AG10803 (cell line): ENCODE measurements at regions not wholly inside any gene's neighbourhood (a gene's known extent, or its start where the extent isn't known, plus 50 kb on each side); places are given as distances from the start of the nearest gene placed in this dataset.

Experiments used
- DNase-seq: peaks from one replicate; pipeline ENCODE4 v3.0.0; 2010; ENCODE audit warnings: low read depth
- H3K4me3 ChIP-seq: 2 replicates; pipeline ENCODE4 v1.5.1; 2011; ENCODE audit warnings: mild to moderate bottlenecking, low read length, control low read depth
- TF ChIP-seq, protein P1 (sequence below): conservative IDR thresholded peaks from 2 replicates; pipeline ENCODE4 v1.5.1; 2011; ENCODE audit warnings: mild to moderate bottlenecking, low read length, control low read depth, inconsistent platforms

DNA sequence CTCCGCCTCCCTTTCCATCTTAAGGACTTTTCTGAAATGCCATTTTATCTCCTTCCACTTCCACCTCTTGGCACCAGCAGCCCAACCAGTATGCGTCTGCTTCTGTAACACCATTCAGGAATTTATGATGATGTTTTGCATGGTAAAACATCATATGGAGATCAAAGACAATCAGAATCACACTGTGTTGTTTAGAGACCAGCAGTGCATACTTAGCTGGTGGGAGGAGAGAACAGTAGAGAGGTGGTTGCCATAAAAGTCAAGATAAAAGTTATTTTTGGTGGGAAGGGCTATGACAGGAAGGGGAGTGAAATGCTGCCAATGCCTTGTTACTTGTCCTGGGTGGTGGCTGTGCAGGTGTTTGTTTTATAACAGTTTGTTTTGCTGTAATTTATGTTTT lies 268.0 kb downstream of the OPA1 start:
- DNase-seq = no peak
- no peak overlapping the region for H3K4me3 ChIP-seq
- TF ChIP-seq, protein P1, sequence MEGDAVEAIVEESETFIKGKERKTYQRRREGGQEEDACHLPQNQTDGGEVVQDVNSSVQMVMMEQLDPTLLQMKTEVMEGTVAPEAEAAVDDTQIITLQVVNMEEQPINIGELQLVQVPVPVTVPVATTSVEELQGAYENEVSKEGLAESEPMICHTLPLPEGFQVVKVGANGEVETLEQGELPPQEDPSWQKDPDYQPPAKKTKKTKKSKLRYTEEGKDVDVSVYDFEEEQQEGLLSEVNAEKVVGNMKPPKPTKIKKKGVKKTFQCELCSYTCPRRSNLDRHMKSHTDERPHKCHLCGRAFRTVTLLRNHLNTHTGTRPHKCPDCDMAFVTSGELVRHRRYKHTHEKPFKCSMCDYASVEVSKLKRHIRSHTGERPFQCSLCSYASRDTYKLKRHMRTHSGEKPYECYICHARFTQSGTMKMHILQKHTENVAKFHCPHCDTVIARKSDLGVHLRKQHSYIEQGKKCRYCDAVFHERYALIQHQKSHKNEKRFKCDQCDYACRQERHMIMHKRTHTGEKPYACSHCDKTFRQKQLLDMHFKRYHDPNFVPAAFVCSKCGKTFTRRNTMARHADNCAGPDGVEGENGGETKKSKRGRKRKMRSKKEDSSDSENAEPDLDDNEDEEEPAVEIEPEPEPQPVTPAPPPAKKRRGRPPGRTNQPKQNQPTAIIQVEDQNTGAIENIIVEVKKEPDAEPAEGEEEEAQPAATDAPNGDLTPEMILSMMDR = no peak

DNA sequence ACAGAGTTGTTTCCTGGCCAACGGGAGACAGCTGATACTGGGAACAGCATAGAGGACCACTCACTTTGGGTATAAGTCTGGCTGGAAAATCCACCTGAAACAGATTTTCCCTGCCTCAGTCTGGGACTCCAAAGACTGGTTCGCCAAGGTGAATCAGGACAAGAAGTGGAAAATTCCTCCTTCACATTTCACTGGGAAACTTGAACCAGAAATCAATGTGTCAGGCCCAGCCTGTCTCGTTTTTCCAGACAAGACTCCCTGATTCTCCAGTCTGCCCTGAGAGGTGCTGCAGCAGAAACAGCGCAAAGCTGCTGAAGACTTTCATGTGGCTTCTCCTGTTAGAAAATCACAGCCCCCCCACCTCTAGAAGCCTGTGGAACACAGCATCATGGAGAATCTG lies 269.8 kb downstream of the OPA1 start:
- TF ChIP-seq, protein P1 = no peak
- DNase-seq = no peak
- no peak overlapping the region for H3K4me3 ChIP-seq

DNA sequence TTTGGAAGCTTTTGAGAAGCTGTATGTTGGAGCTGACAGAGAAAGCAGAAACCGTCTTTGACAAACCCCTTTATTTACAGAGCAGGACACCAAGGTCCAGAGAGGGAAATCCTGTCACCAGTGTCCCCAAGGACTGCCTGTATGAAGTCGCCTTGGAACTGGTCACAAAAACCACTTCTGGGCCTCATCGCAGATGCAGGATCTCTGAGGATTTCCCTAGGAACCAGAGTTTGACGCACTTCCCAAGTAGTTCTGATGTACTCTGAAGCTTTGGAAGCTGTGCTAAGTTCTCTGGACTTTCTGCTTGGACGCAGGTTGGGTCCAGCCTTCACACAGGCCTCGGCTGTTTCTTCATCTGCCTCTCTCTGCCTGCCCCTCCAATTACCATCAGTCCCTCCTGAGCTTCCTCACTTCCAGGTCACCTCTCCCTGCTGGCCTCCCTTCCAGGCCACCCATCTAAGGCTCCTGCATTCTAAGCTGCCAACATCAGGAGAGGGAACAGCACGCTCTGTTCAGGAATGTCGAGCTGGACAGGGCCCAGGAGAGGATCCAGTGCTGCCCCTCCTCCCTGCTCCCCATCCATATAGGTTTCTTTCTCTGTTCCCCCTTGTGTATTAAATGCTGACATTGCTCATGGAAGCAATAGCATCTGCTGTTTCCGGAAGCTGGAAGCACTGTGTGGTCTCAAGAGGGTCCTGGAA lies 270.8 kb downstream of the OPA1 start:
- TF ChIP-seq, protein P1 = no peak
- H3K4me3 ChIP-seq = no peak overlapping the region
- DNase-seq = no peak

DNA sequence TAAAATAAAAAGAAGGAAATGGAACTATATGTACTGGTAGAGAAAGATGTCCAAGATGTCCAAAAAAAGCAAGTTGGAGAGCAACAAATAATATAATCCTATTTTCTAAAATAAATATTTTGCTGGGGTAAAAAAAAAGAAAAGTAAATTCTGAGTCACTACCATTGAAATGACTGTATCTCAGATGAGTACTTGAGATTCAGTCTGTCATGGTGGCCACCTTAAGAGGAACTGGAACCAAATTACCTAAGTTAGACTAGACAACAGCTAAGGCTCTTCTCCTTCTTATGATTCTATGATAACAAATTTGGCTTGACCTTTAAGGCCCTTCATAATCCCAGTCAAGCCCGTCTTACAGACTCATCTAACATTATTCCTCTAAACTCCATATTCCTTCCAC lies 270.6 kb upstream of the HES1 start:
- TF ChIP-seq, protein P1 = no peak

DNA sequence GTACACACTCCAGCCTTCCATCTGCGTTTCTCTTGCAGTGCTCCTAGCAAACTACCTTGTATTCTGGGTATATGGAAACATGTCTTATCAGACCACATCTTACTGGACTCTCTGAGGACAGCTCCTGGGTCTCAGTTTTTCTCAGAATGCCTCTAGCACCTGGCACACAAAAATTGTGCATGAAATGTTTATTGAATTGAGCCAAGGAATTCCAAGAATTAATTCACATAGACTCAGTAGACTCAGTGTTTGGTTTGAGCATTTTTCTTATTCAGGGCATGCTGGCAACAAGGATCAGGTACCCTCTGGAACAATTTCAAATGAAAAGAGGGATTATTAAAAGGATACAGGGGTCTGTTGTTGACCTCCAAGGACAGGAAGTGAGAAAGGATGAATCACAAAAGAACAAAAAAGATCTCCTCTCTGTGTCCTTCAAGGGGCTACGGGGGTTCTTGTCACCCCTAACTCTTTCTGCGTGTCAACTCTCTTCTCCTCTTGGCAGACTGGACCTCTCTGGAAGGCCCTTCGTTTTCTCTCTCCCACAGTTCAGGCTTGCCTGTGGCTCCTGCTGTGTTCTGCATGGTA lies 270.0 kb upstream of the HES1 start:
- DNase-seq = no peak
- no peak overlapping the region for H3K4me3 ChIP-seq
- TF ChIP-seq, protein P1 = no peak

More for the DNA sequence above, 270.6 kb upstream of the HES1 start:
- no peak overlapping the region for H3K4me3 ChIP-seq
- DNase-seq = no peak

DNA sequence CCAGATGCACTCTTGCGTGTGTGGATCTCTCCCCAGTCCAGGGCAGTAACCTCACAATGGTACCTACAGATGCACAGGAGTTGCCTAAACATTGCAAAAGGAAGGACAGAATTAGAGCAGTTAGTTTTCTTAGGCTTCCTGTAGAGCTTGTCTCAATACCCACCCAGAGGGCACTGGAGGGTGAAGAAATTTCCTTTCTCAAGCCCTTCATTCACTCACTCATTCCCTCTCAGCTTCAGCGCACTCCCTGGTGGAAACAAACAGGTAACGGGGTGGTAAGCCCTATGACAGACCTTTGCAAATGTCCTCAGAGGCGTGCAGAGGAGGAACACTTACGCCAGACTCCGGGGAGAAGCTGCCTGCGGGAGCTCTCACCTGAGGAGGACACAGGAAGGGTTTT lies 267.4 kb upstream of the HES1 start:
- TF ChIP-seq, protein P1 = no peak
- no peak for DNase-seq
- H3K4me3 ChIP-seq = no peak overlapping the region
